PFSK-1 (cell line): ENCODE measurements at regions not wholly inside any gene's neighbourhood (a gene's known extent, or its start where the extent isn't known, plus 50 kb on each side); places are given as distances from the start of the nearest gene placed in this dataset.

Experiments used
- POLR2AphosphoS5 ChIP-seq: IDR thresholded peaks from 2 replicates; pipeline ENCODE4 v1.6.1; 2012; ENCODE audit warnings: low read depth, mild to moderate bottlenecking, control low read depth, low read length, moderate library complexity
- SIN3A ChIP-seq: IDR thresholded peaks from 2 replicates; pipeline ENCODE4 v1.6.1; 2012; ENCODE audit warnings: mild to moderate bottlenecking, low read length, moderate library complexity, borderline replicate concordance; ENCODE audit not compliant: insufficient read depth
- TAF1 ChIP-seq: IDR thresholded peaks from 2 replicates; pipeline ENCODE4 v1.6.1; 2012; ENCODE audit warnings: low read length, control low read depth, borderline replicate concordance; ENCODE audit not compliant: insufficient read depth
- TF ChIP-seq, protein P1 (sequence below), 2 experiments: IDR thresholded peaks; 2 replicates each; pipeline versions ENCODE4 v1.6.1 to v1.8.0; 2011 to 2012; ENCODE audit warnings: low read depth in 2 of 2, low read length in 2 of 2, control low read depth in 1 of 2, inconsistent platforms in 1 of 2, mild to moderate bottlenecking in 1 of 2, moderate library complexity in 1 of 2; ENCODE audit not compliant: insufficient read depth in 1 of 2

DNA sequence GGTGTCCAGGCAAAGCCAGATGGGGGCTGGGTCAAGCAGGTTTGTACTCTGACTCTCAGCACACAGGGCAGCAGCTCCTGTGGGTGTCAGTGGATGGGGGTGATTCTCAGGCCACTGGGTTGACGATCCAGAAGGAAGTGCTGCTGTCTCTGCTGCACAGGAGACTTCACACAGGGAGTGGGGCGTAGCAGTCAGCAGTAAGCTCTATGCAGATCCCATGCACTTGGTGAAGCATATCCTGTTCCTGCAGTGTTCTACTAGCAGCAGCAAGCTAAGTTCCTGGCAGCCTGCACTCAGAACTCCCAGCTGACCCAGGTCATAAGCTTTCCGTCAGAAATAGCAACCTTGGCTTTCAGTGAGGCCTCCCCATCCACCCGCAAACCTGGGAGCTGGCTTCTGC, 117.6 kb upstream of the NDST3 start:
- no peak for TF ChIP-seq TAF1
- no peak for TF ChIP-seq POLR2AphosphoS5
- TF ChIP-seq, protein P1, sequence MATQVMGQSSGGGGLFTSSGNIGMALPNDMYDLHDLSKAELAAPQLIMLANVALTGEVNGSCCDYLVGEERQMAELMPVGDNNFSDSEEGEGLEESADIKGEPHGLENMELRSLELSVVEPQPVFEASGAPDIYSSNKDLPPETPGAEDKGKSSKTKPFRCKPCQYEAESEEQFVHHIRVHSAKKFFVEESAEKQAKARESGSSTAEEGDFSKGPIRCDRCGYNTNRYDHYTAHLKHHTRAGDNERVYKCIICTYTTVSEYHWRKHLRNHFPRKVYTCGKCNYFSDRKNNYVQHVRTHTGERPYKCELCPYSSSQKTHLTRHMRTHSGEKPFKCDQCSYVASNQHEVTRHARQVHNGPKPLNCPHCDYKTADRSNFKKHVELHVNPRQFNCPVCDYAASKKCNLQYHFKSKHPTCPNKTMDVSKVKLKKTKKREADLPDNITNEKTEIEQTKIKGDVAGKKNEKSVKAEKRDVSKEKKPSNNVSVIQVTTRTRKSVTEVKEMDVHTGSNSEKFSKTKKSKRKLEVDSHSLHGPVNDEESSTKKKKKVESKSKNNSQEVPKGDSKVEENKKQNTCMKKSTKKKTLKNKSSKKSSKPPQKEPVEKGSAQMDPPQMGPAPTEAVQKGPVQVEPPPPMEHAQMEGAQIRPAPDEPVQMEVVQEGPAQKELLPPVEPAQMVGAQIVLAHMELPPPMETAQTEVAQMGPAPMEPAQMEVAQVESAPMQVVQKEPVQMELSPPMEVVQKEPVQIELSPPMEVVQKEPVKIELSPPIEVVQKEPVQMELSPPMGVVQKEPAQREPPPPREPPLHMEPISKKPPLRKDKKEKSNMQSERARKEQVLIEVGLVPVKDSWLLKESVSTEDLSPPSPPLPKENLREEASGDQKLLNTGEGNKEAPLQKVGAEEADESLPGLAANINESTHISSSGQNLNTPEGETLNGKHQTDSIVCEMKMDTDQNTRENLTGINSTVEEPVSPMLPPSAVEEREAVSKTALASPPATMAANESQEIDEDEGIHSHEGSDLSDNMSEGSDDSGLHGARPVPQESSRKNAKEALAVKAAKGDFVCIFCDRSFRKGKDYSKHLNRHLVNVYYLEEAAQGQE (IDR thresholded peaks at IDR 0.05; ENCODE audit: insufficient read depth in 1 of 2, low read depth in 2 of 2, low read length in 2 of 2) = no peak
- TF ChIP-seq SIN3A = no peak
